ENCODE measurements at regions not wholly inside any gene's neighbourhood (a gene's known extent, or its start where the extent isn't known, plus 50 kb on each side); places are given as distances from the start of the nearest gene placed in this dataset.

GRCh38 chr7:97454636-97455035 is 277.2 kb upstream of the TAC1 start:
- no peak overlapping the region for H3K4me3 ChIP-seq (replicated peaks; ENCODE audit: low read depth, low read length)
- DNase-seq (ENCODE audit: extremely low read depth, low read depth), result no peak
- TF ChIP-seq CTCF (IDR thresholded peaks at IDR 0.05; ENCODE audit: low read depth, low read length, missing control alignments), result no peak

- TF ChIP-seq CTCF (IDR thresholded peaks at IDR 0.05; ENCODE audit: low read depth, low read length, missing control alignments), result no peak
- no peak overlapping the region for H3K4me3 ChIP-seq (replicated peaks; ENCODE audit: low read depth, low read length)
- no peak for DNase-seq (ENCODE audit: extremely low read depth, low read depth)
Observed at GRCh38 chr7:97457054-97457453, 274.8 kb upstream of the TAC1 start.

- TF ChIP-seq CTCF (IDR thresholded peaks at IDR 0.05; ENCODE audit: low read depth, low read length, missing control alignments), result no peak
- H3K4me3 ChIP-seq (replicated peaks; ENCODE audit: low read depth, low read length), result no peak overlapping the region
- no peak for DNase-seq (ENCODE audit: extremely low read depth, low read depth)
Observed at GRCh38 chr7:97460433-97460832, 271.5 kb upstream of the TAC1 start.

GRCh38 chr7:97461596-97461995 is 270.3 kb upstream of the TAC1 start:
- no peak overlapping the region for H3K4me3 ChIP-seq (replicated peaks; ENCODE audit: low read depth, low read length)
- TF ChIP-seq CTCF (IDR thresholded peaks at IDR 0.05; ENCODE audit: low read depth, low read length, missing control alignments), result no peak
- no peak for DNase-seq (ENCODE audit: extremely low read depth, low read depth)

GRCh38 chr7:97466071-97466470 is 265.8 kb upstream of the TAC1 start:
- no peak overlapping the region for H3K4me3 ChIP-seq (replicated peaks; ENCODE audit: low read depth, low read length)
- DNase-seq (ENCODE audit: extremely low read depth, low read depth), result no peak
- TF ChIP-seq CTCF (IDR thresholded peaks at IDR 0.05; ENCODE audit: low read depth, low read length, missing control alignments), result no peak

GRCh38 chr7:97466999-97467740 is 264.7 kb upstream of the TAC1 start:
- DNase-seq (ENCODE audit: extremely low read depth, low read depth), result no peak
- no peak for TF ChIP-seq CTCF (IDR thresholded peaks at IDR 0.05; ENCODE audit: low read depth, low read length, missing control alignments)
- H3K4me3 ChIP-seq (replicated peaks; ENCODE audit: low read depth, low read length), result no peak overlapping the region

- no peak for DNase-seq (ENCODE audit: extremely low read depth, low read depth)
- no peak for TF ChIP-seq CTCF (IDR thresholded peaks at IDR 0.05; ENCODE audit: low read depth, low read length, missing control alignments)
- no peak overlapping the region for H3K4me3 ChIP-seq (replicated peaks; ENCODE audit: low read depth, low read length)
Observed at GRCh38 chr7:97468493-97468892, 263.4 kb upstream of the TAC1 start.

Measured in HFF-Myc (cell line).